ENCODE measurements at regions not wholly inside any gene's neighbourhood (a gene's known extent, or its start where the extent isn't known, plus 50 kb on each side); places are given as distances from the start of the nearest gene placed in this dataset.

- Histone ChIP-seq H3K4me3 (replicated peaks in 1 of 4; ENCODE audit: control extremely low read depth in 1 of 4, insufficient read depth in 1 of 4, low read depth in 3 of 4, low read length in 4 of 4) (no peak overlapping the region), H2AFZ (ENCODE audit: low read length) (no peak overlapping the region)
Observed at GRCh38 chr18:78621141-78621755, 358.4 kb upstream of the SALL3 start.

GRCh38 chr18:78622251-78622906 lies 357.2 kb upstream of the SALL3 start:
- Histone ChIP-seq H3K4me3 (replicated peaks in 1 of 4; ENCODE audit: control extremely low read depth in 1 of 4, insufficient read depth in 1 of 4, low read depth in 3 of 4, low read length in 4 of 4) (no peak overlapping the region), H3K79me2 (ENCODE audit: control insufficient read depth, insufficient read depth, low read length) (no peaks in the 10 kb centered on the region), H3K36me3 (ENCODE audit: control insufficient read depth, insufficient read depth, low read length) (no peaks in the 10 kb centered on the region), H3K4me2 (ENCODE audit: extremely low read depth, insufficient read depth, low read length) (no peak overlapping the region), H3K9ac (ENCODE audit: insufficient read depth, low read length) (no peak overlapping the region), H3K27ac (ENCODE audit: insufficient read depth, low read length) (no peak overlapping the region), H4K20me1 (ENCODE audit: control insufficient read depth, extremely low read depth, insufficient read depth, low read length) (no peaks in the 10 kb centered on the region), H3K27me3 (ENCODE audit: control insufficient read depth, insufficient read depth, low read length) (no peaks in the 10 kb centered on the region), H3K9me3 (ENCODE audit: control insufficient read depth, insufficient read depth, low read depth, low read length) (no peaks in the 10 kb centered on the region), H2AFZ (ENCODE audit: low read length) (no peak overlapping the region), H3K4me1 (ENCODE audit: control insufficient read depth, extremely low read depth, insufficient read depth, low read length) (no peaks in the 10 kb centered on the region)
- DNase-seq (ENCODE audit: low read depth in 2 of 2): no peak
- TF ChIP-seq, protein P1, sequence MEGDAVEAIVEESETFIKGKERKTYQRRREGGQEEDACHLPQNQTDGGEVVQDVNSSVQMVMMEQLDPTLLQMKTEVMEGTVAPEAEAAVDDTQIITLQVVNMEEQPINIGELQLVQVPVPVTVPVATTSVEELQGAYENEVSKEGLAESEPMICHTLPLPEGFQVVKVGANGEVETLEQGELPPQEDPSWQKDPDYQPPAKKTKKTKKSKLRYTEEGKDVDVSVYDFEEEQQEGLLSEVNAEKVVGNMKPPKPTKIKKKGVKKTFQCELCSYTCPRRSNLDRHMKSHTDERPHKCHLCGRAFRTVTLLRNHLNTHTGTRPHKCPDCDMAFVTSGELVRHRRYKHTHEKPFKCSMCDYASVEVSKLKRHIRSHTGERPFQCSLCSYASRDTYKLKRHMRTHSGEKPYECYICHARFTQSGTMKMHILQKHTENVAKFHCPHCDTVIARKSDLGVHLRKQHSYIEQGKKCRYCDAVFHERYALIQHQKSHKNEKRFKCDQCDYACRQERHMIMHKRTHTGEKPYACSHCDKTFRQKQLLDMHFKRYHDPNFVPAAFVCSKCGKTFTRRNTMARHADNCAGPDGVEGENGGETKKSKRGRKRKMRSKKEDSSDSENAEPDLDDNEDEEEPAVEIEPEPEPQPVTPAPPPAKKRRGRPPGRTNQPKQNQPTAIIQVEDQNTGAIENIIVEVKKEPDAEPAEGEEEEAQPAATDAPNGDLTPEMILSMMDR (conservative IDR thresholded peaks at IDR 0.05 in 1 of 2, IDR thresholded peaks at IDR 0.05 in 1 of 2; ENCODE audit: low read depth in 1 of 2, low read length in 2 of 2): no peak
- TF ChIP-seq EZH2 (IDR thresholded peaks at IDR 0.05; ENCODE audit: low read length, missing control alignments): no peak

More at GRCh38 chr18:78621141-78621755, 358.4 kb upstream of the SALL3 start:
- no peak for DNase-seq (ENCODE audit: low read depth in 2 of 2)
- Histone ChIP-seq H4K20me1 (ENCODE audit: control insufficient read depth, extremely low read depth, insufficient read depth, low read length) (no peaks in the 10 kb centered on the region), H3K9ac (ENCODE audit: insufficient read depth, low read length) (no peak overlapping the region), H3K36me3 (ENCODE audit: control insufficient read depth, insufficient read depth, low read length) (no peaks in the 10 kb centered on the region), H3K9me3 (ENCODE audit: control insufficient read depth, insufficient read depth, low read depth, low read length) (no peaks in the 10 kb centered on the region), H3K27me3 (ENCODE audit: control insufficient read depth, insufficient read depth, low read length) (no peaks in the 10 kb centered on the region), H3K4me2 (ENCODE audit: extremely low read depth, insufficient read depth, low read length) (no peak overlapping the region), H3K27ac (ENCODE audit: insufficient read depth, low read length) (no peak overlapping the region), H3K79me2 (ENCODE audit: control insufficient read depth, insufficient read depth, low read length) (no peaks in the 10 kb centered on the region), H3K4me1 (ENCODE audit: control insufficient read depth, extremely low read depth, insufficient read depth, low read length) (no peaks in the 10 kb centered on the region)
- TF ChIP-seq, protein P1 (conservative IDR thresholded peaks at IDR 0.05 in 1 of 2, IDR thresholded peaks at IDR 0.05 in 1 of 2; ENCODE audit: low read depth in 1 of 2, low read length in 2 of 2): no peak
- no peak for TF ChIP-seq EZH2 (IDR thresholded peaks at IDR 0.05; ENCODE audit: low read length, missing control alignments)

GRCh38 chr18:78622907-78623541 lies 356.6 kb upstream of the SALL3 start:
- Histone ChIP-seq H3K9me3 (ENCODE audit: control insufficient read depth, insufficient read depth, low read depth, low read length) (no peaks in the 10 kb centered on the region), H3K27me3 (ENCODE audit: control insufficient read depth, insufficient read depth, low read length) (no peaks in the 10 kb centered on the region), H3K9ac (ENCODE audit: insufficient read depth, low read length) (no peak overlapping the region), H3K4me1 (ENCODE audit: control insufficient read depth, extremely low read depth, insufficient read depth, low read length) (no peaks in the 10 kb centered on the region), H4K20me1 (ENCODE audit: control insufficient read depth, extremely low read depth, insufficient read depth, low read length) (no peaks in the 10 kb centered on the region), H3K79me2 (ENCODE audit: control insufficient read depth, insufficient read depth, low read length) (no peaks in the 10 kb centered on the region), H3K4me3 (replicated peaks in 1 of 4; ENCODE audit: control extremely low read depth in 1 of 4, insufficient read depth in 1 of 4, low read depth in 3 of 4, low read length in 4 of 4) (no peak overlapping the region), H3K36me3 (ENCODE audit: control insufficient read depth, insufficient read depth, low read length) (no peaks in the 10 kb centered on the region), H2AFZ (ENCODE audit: low read length) (no peak overlapping the region), H3K4me2 (ENCODE audit: extremely low read depth, insufficient read depth, low read length) (no peak overlapping the region), H3K27ac (ENCODE audit: insufficient read depth, low read length) (no peak overlapping the region)
- no peak for TF ChIP-seq EZH2 (IDR thresholded peaks at IDR 0.05; ENCODE audit: low read length, missing control alignments)
- TF ChIP-seq, protein P1 (conservative IDR thresholded peaks at IDR 0.05 in 1 of 2, IDR thresholded peaks at IDR 0.05 in 1 of 2; ENCODE audit: low read depth in 1 of 2, low read length in 2 of 2): no peak
- no peak for DNase-seq (ENCODE audit: low read depth in 2 of 2)

Measured in fibroblast of lung (primary cell).